IMR-90 (cell line): ENCODE measurements at regions not wholly inside any gene's neighbourhood (a gene's known extent, or its start where the extent isn't known, plus 50 kb on each side); places are given as distances from the start of the nearest gene placed in this dataset.

Experiments used
- ATAC-seq: fragments of 200-7000 bp; cut with Tn5 transposase; 2 replicates; pipeline ENCODE4 v1.9.1; 2020; ENCODE audit warnings: low read depth, mild to moderate bottlenecking, moderate library complexity
- BruUV-seq: library from RNA; stranded (reverse); fragments of 400-500 nt; replicated peaks from 2 replicates; lab custom pipeline; 2021; lab: Mats Ljungman, UMichigan
- CTCF ChIA-PET: fragments of 300-600 bp; formaldehyde crosslinking; extraction: SDS; loops from one replicate; lab custom pipeline; 2021; ENCODE audit warnings: antibody characterized with exemption; lab: Yijun Ruan, JAX
- POLR2A ChIA-PET: fragments of 300-600 bp; sonication (Branson Sonifier 250); formaldehyde crosslinking; loops from one replicate; lab custom pipeline; 2022; ENCODE audit warnings: antibody characterized with exemption; ENCODE audit not compliant: unreplicated experiment; lab: Charles Lee
- DNase-seq: peaks from one replicate; pipeline ENCODE4 v3.0.0; 2013
- H2AFZ ChIP-seq: replicated peaks from 2 replicates; pipeline ENCODE3; 2013; ENCODE audit warnings: low read length, mild to moderate bottlenecking; ENCODE audit not compliant: poor library complexity
- H2AK5ac ChIP-seq: 2 replicates; pipeline ENCODE4 v1.6.1; 2013; ENCODE audit warnings: low read depth, low read length, inconsistent platforms
- H2AK9ac ChIP-seq: replicated peaks from 2 replicates; pipeline ENCODE3; 2013; ENCODE audit warnings: mild to moderate bottlenecking, low read depth, low read length, moderate library complexity; ENCODE audit not compliant: poor library complexity
- H2BK120ac ChIP-seq: 2 replicates; pipeline ENCODE4 v1.6.1; 2013; ENCODE audit warnings: low read depth, low read length, inconsistent platforms
- H2BK15ac ChIP-seq: 3 replicates; pipeline ENCODE4 v1.6.1; 2013; ENCODE audit warnings: low read depth, low read length, inconsistent platforms
- H2BK20ac ChIP-seq: 2 replicates; pipeline ENCODE4 v1.6.1; 2013; ENCODE audit warnings: low read depth, mild to moderate bottlenecking, inconsistent platforms, low read length, moderate library complexity
- H2BK5ac ChIP-seq: 2 replicates; pipeline ENCODE4 v1.6.1; 2013; ENCODE audit warnings: mild to moderate bottlenecking, low read depth, low read length, inconsistent platforms; ENCODE audit not compliant: poor library complexity, severe bottlenecking
- H3K14ac ChIP-seq: replicated peaks from 2 replicates; pipeline ENCODE4 v1.6.1; 2013; ENCODE audit warnings: low read depth, low read length, inconsistent platforms
- H3K18ac ChIP-seq: 2 replicates; pipeline ENCODE4 v1.6.1; 2013; ENCODE audit warnings: low read depth, low read length, control low read depth
- H3K23ac ChIP-seq: 2 replicates; pipeline ENCODE4 v1.6.1; 2013; ENCODE audit warnings: low read depth, low read length, inconsistent platforms
- H3K27ac ChIP-seq: 2 replicates; pipeline ENCODE4 v1.5.1; 2013; ENCODE audit warnings: mild to moderate bottlenecking, control low read depth, low read length; ENCODE audit not compliant: insufficient read depth
- H3K27me3 ChIP-seq: 2 replicates; pipeline ENCODE4 v1.6.1; 2013; ENCODE audit warnings: low read length; ENCODE audit not compliant: control insufficient read depth, insufficient read depth
- H3K36me3 ChIP-seq: 2 replicates; pipeline ENCODE4 v1.6.1; 2013; ENCODE audit warnings: low read length, mixed read lengths; ENCODE audit not compliant: control insufficient read depth, insufficient read depth
- H3K4ac ChIP-seq: 2 replicates; pipeline ENCODE4 v1.6.1; 2013; ENCODE audit warnings: low read depth, low read length, inconsistent platforms
- H3K4me1 ChIP-seq: 2 replicates; pipeline ENCODE4 v1.6.1; 2013; ENCODE audit warnings: low read length, mixed read lengths; ENCODE audit not compliant: control insufficient read depth, insufficient read depth
- H3K4me2 ChIP-seq: 2 replicates; pipeline ENCODE4 v1.6.1; 2013; ENCODE audit warnings: low read depth, mild to moderate bottlenecking, control low read depth, low read length, moderate library complexity
- H3K4me3 ChIP-seq: 2 replicates; pipeline ENCODE4 v1.5.1; 2013; ENCODE audit warnings: low read depth, mild to moderate bottlenecking, control low read depth, low read length, moderate library complexity; ENCODE audit not compliant: insufficient read depth
- H3K56ac ChIP-seq: 2 replicates; pipeline ENCODE4 v1.6.1; 2013; ENCODE audit warnings: low read length, inconsistent platforms; ENCODE audit not compliant: insufficient read depth; ENCODE audit errors: extremely low read depth
- H3K79me1 ChIP-seq, 2 experiments: 2 replicates each; pipeline ENCODE4 v1.6.1; 2013; ENCODE audit warnings: low read length in 2 of 2, inconsistent platforms in 1 of 2, low read depth in 1 of 2
- H3K9ac ChIP-seq: 2 replicates; pipeline ENCODE4 v1.6.1; 2013; ENCODE audit warnings: low read depth, low read length, control low read depth
- H3K9me1 ChIP-seq: 2 replicates; pipeline ENCODE4 v1.6.1; 2013; ENCODE audit warnings: low read length, inconsistent platforms; ENCODE audit not compliant: insufficient read depth
- H3K9me3 ChIP-seq: 2 replicates; pipeline ENCODE4 v1.6.1; 2013; ENCODE audit warnings: low read length; ENCODE audit not compliant: control insufficient read depth, insufficient read depth
- H4K20me1 ChIP-seq: 2 replicates; pipeline ENCODE4 v1.6.1; 2013; ENCODE audit warnings: low read length, inconsistent platforms; ENCODE audit not compliant: insufficient read depth
- H4K5ac ChIP-seq: 2 replicates; pipeline ENCODE4 v1.6.1; 2013; ENCODE audit warnings: mild to moderate bottlenecking, low read depth, low read length, control low read depth
- H4K8ac ChIP-seq, 2 experiments: 2 replicates each; pipeline ENCODE4 v1.6.1; 2013; ENCODE audit warnings: low read depth in 2 of 2, low read length in 2 of 2, control low read depth in 1 of 2, inconsistent platforms in 1 of 2
- H4K91ac ChIP-seq: 2 replicates; pipeline ENCODE4 v1.6.1; 2013; ENCODE audit warnings: low read depth, low read length, inconsistent platforms; ENCODE audit not compliant: insufficient read depth
- CHD1 ChIP-seq: IDR thresholded peaks from 2 replicates; pipeline ENCODE4 v1.6.1; 2012; ENCODE audit warnings: low read depth, low read length, improper control_type of control experiment
- FOS ChIP-seq: fragments of 150-350 bp; IDR thresholded peaks from 2 replicates; pipeline ENCODE4 v1.6.1; 2016; ENCODE audit warnings: low read depth, low read length
- MXI1 ChIP-seq: IDR thresholded peaks from 2 replicates; pipeline ENCODE4 v1.6.1; 2012; ENCODE audit warnings: low read depth, mild to moderate bottlenecking, low read length, moderate library complexity, borderline replicate concordance
- RCOR1 ChIP-seq: IDR thresholded peaks from 2 replicates; pipeline ENCODE4 v1.6.1; 2012; ENCODE audit warnings: mild to moderate bottlenecking, low read length, improper control_type of control experiment; ENCODE audit not compliant: insufficient replicate concordance
- SMC3 ChIP-seq: fragments of 150-350 bp; IDR thresholded peaks from 2 replicates; pipeline ENCODE4 v1.6.1; 2016; ENCODE audit warnings: low read depth, mild to moderate bottlenecking, antibody characterized with exemption, low read length, moderate library complexity
- WGBS, 2 experiments: methylation state at CpG; one replicate each; pipeline versions ENCODE4 v1.1.5 to v1.1.7; 2013; ENCODE audit warnings: missing lambda C conversion rate in 2 of 2; ENCODE audit not compliant: insufficient read length in 1 of 2; ENCODE audit errors: extremely low coverage in 2 of 2; 5-methylcytosine and 5-hydroxymethylcytosine counted together
- dilution Hi-C: fragments of 300-500 bp; cut with HindIII; formaldehyde crosslinking; loops from one replicate; pipeline ENCODE4 v1.14.3; 2018; ENCODE audit warnings: low sequenced_read_pairs; ENCODE audit not compliant: unreplicated experiment
- in situ Hi-C: fragments of 300-500 bp; cut with MboI; formaldehyde crosslinking; loops from 3 replicates; pipeline ENCODE4 v1.14.3; 2019; ENCODE audit warnings: low sequenced_read_pairs, inconsistent platforms, mixed read lengths
- intact Hi-C: fragments of 100-400 bp; cut with micrococcal nuclease; formaldehyde crosslinking; loops from 2 replicates; pipeline ENCODE4 v1.10.0; 2022
- TF ChIP-seq, protein P1 (sequence below): conservative IDR thresholded peaks from 2 replicates; pipeline ENCODE4 v1.5.1; 2012; ENCODE audit warnings: mild to moderate bottlenecking, low read depth, low read length, improper control_type of control experiment
- TF ChIP-seq, protein P2 (sequence below): fragments of 150-350 bp; IDR thresholded peaks from 2 replicates; pipeline ENCODE4 v1.6.1; 2016; ENCODE audit warnings: low read depth, mild to moderate bottlenecking, low read length, moderate library complexity, borderline replicate concordance

DNA sequence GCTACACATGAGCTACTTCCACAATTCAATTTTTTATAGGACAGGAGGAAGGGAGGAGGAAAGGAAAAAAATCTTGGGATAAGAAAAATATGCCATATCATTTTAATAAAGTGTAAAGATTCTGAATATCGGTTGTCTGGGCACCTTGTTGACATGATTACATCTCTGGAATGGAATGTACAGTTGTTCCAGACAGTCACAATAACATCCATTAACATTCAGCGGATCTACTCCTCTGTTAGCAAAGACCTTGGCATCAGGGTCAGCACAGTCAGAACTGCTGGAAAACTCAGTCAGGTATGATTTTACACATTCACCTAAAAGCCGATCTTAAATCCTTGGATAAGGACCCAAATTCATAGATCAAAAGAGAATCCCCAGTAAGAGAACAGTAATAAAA lies 85.4 kb upstream of the ARMCX2 start:
- BruUV-seq, result no TSS peak
- no peak overlapping the region for H3K9ac ChIP-seq
- no peak overlapping the region for H3K4ac ChIP-seq
- CTCF ChIA-PET, result interaction anchor here (0.7 kb wide), 1 partner anchor 11 kb away, joined by 4 read pairs; no protein-coding TSS in a partner anchor
- H4K5ac ChIP-seq, result no peak overlapping the region
- DNase-seq, result no peak
- H3K4me1 ChIP-seq, result no peaks in the 10 kb centered on the region
- intact Hi-C loops, result no loop called here
- no peak overlapping the region for H3K27ac ChIP-seq
- ATAC-seq, result no peak
- no peak overlapping the region for H2BK15ac ChIP-seq
- no peak overlapping the region for H3K14ac ChIP-seq
- no peak overlapping the region for H2AK5ac ChIP-seq
- no peak overlapping the region for H2BK5ac ChIP-seq
- H2BK120ac ChIP-seq, result no peak overlapping the region
- TF ChIP-seq SMC3, result no peak
- no peak for TF ChIP-seq MXI1
- no peak for TF ChIP-seq RCOR1
- TF ChIP-seq FOS, result no peak
- TF ChIP-seq, protein P1, sequence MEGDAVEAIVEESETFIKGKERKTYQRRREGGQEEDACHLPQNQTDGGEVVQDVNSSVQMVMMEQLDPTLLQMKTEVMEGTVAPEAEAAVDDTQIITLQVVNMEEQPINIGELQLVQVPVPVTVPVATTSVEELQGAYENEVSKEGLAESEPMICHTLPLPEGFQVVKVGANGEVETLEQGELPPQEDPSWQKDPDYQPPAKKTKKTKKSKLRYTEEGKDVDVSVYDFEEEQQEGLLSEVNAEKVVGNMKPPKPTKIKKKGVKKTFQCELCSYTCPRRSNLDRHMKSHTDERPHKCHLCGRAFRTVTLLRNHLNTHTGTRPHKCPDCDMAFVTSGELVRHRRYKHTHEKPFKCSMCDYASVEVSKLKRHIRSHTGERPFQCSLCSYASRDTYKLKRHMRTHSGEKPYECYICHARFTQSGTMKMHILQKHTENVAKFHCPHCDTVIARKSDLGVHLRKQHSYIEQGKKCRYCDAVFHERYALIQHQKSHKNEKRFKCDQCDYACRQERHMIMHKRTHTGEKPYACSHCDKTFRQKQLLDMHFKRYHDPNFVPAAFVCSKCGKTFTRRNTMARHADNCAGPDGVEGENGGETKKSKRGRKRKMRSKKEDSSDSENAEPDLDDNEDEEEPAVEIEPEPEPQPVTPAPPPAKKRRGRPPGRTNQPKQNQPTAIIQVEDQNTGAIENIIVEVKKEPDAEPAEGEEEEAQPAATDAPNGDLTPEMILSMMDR, result no peak
- TF ChIP-seq, protein P2, sequence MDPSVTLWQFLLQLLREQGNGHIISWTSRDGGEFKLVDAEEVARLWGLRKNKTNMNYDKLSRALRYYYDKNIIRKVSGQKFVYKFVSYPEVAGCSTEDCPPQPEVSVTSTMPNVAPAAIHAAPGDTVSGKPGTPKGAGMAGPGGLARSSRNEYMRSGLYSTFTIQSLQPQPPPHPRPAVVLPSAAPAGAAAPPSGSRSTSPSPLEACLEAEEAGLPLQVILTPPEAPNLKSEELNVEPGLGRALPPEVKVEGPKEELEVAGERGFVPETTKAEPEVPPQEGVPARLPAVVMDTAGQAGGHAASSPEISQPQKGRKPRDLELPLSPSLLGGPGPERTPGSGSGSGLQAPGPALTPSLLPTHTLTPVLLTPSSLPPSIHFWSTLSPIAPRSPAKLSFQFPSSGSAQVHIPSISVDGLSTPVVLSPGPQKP, result no peak
- no peak for TF ChIP-seq CHD1
- H3K27me3 ChIP-seq, result no peaks in the 10 kb centered on the region; the same call in 1 of the 2 replicates
- H2BK20ac ChIP-seq, result no peak overlapping the region
- H3K4me2 ChIP-seq, result no peak overlapping the region
- no peak overlapping the region for H2AK9ac ChIP-seq
- H3K79me1 ChIP-seq, result no peaks in the 10 kb centered on the region
- H3K9me1 ChIP-seq, result no peaks in the 10 kb centered on the region
- H3K36me3 ChIP-seq, result no peaks in the 10 kb centered on the region
- H3K56ac ChIP-seq, result no peak overlapping the region
- in situ Hi-C loops, result no loop called here
- H4K8ac ChIP-seq, result no peak overlapping the region
- H3K18ac ChIP-seq, result no peak overlapping the region
- POLR2A ChIA-PET, result no interaction called here
- no peak overlapping the region for H4K91ac ChIP-seq
- no CpG with 5 or more reads among the region's 3 CpGs for WGBS, 2 experiments
- no peaks in the 10 kb centered on the region for H3K9me3 ChIP-seq
- dilution Hi-C loops, result no loop called here
- H3K4me3 ChIP-seq, result no peak overlapping the region
- no peak overlapping the region for H3K23ac ChIP-seq
- no peaks in the 10 kb centered on the region for H4K20me1 ChIP-seq
- no peak overlapping the region for H2AFZ ChIP-seq
